Activated naive CD8-positive, alpha-beta T cell treated with anti-CD3 and anti-CD28 coated beads, Interleukin-2, amount 10 ng/mL, durations not matched to agents 7 days and 5 days (primary cell): ENCODE measurements at regions not wholly inside any gene's neighbourhood (a gene's known extent, or its start where the extent isn't known, plus 50 kb on each side); places are given as distances from the start of the nearest gene placed in this dataset.

Source experiments
- ATAC-seq: fragments of 150-1000 bp; cut with Tn5 transposase; one replicate; pipeline ENCODE4 v1.10.0; 2021; ENCODE audit warnings: low read depth, moderate library complexity
- POLR2A ChIA-PET: fragments of 350-600 bp; sonication (Branson Sonifier 250); formaldehyde crosslinking; loops from one replicate; lab custom pipeline; 2021; ENCODE audit warnings: antibody characterized with exemption; lab: Charles Lee
- DNase-seq: peaks from one replicate; pipeline ENCODE4 v3.0.0; 2021
- H3K27ac Mint-ChIP-seq: one replicate; pipeline ENCODE4 v1.8.0; 2022; ENCODE audit warnings: mild to moderate bottlenecking, mixed read lengths
- H3K27me3 Mint-ChIP-seq: one replicate; pipeline ENCODE4 v1.8.0; 2022; ENCODE audit warnings: mild to moderate bottlenecking, moderate library complexity, mixed read lengths
- H3K36me3 Mint-ChIP-seq: one replicate; pipeline ENCODE4 v1.8.0; 2021; ENCODE audit warnings: mild to moderate bottlenecking, mixed read lengths
- H3K4me1 Mint-ChIP-seq: one replicate; pipeline ENCODE4 v1.8.0; 2021; ENCODE audit warnings: mixed read lengths
- H3K4me3 Mint-ChIP-seq: one replicate; pipeline ENCODE4 v1.8.0; 2022; ENCODE audit warnings: mild to moderate bottlenecking, moderate library complexity, mixed read lengths
- H3K9me3 Mint-ChIP-seq: one replicate; pipeline ENCODE4 v1.8.0; 2021; ENCODE audit warnings: mixed read lengths

GRCh38 chr13:70835371-70835770 is 727.1 kb upstream of the KLHL1 start:
- peaks cover 6% of the 10 kb centered on the region for H3K9me3 Mint-ChIP-seq
- no peak overlapping the region for H3K4me3 Mint-ChIP-seq
- no peaks in the 10 kb centered on the region for H3K27me3 Mint-ChIP-seq
- H3K36me3 Mint-ChIP-seq, result no peaks in the 10 kb centered on the region
- H3K4me1 Mint-ChIP-seq, result no peaks in the 10 kb centered on the region
- no peak for DNase-seq
- H3K27ac Mint-ChIP-seq, result no peak overlapping the region
- no peak for ATAC-seq
- POLR2A ChIA-PET, result no interaction called here

GRCh38 chr13:70829748-70830147 is 721.5 kb upstream of the KLHL1 start:
- no peaks in the 10 kb centered on the region for H3K27me3 Mint-ChIP-seq
- POLR2A ChIA-PET, result no interaction called here
- peaks cover 3% of the 10 kb centered on the region for H3K9me3 Mint-ChIP-seq
- ATAC-seq (no peak), DNase-seq (no peak)
- no peak overlapping the region for H3K4me3 Mint-ChIP-seq
- no peaks in the 10 kb centered on the region for H3K36me3 Mint-ChIP-seq
- no peak overlapping the region for H3K27ac Mint-ChIP-seq
- H3K4me1 Mint-ChIP-seq, result peaks cover 2% of the 10 kb centered on the region

- no peaks in the 10 kb centered on the region for H3K9me3 Mint-ChIP-seq
- H3K4me1 Mint-ChIP-seq, result no peaks in the 10 kb centered on the region
- POLR2A ChIA-PET, result no interaction called here
- H3K27me3 Mint-ChIP-seq, result no peaks in the 10 kb centered on the region
- no peak for ATAC-seq
- no peaks in the 10 kb centered on the region for H3K36me3 Mint-ChIP-seq
- no peak overlapping the region for H3K27ac Mint-ChIP-seq
- DNase-seq, result no peak
- H3K4me3 Mint-ChIP-seq, result no peak overlapping the region
These were observed 709.3 kb upstream of the KLHL1 start for GRCh38 chr13:70817576-70817975.

- DNase-seq, result no peak
- H3K4me3 Mint-ChIP-seq, result no peak overlapping the region
- ATAC-seq, result no peak
- H3K36me3 Mint-ChIP-seq, result no peaks in the 10 kb centered on the region
- H3K27me3 Mint-ChIP-seq, result no peaks in the 10 kb centered on the region
- H3K9me3 Mint-ChIP-seq, result peaks cover 2% of the 10 kb centered on the region
- no peaks in the 10 kb centered on the region for H3K4me1 Mint-ChIP-seq
- H3K27ac Mint-ChIP-seq, result no peak overlapping the region
- POLR2A ChIA-PET, result no interaction called here
These were observed 708.6 kb upstream of the KLHL1 start for GRCh38 chr13:70816853-70817252.

GRCh38 chr13:70814684-70815083 is 706.4 kb upstream of the KLHL1 start:
- POLR2A ChIA-PET, result no interaction called here
- H3K4me1 Mint-ChIP-seq, result no peaks in the 10 kb centered on the region
- no peaks in the 10 kb centered on the region for H3K27me3 Mint-ChIP-seq
- H3K9me3 Mint-ChIP-seq, result peaks cover 2% of the 10 kb centered on the region
- DNase-seq (no peak), ATAC-seq (no peak)
- no peaks in the 10 kb centered on the region for H3K36me3 Mint-ChIP-seq
- H3K27ac Mint-ChIP-seq, result no peak overlapping the region
- H3K4me3 Mint-ChIP-seq, result no peak overlapping the region

GRCh38 chr13:70812481-70812880 is 704.2 kb upstream of the KLHL1 start:
- ATAC-seq, result no peak
- no peaks in the 10 kb centered on the region for H3K36me3 Mint-ChIP-seq
- no peak overlapping the region for H3K27ac Mint-ChIP-seq
- POLR2A ChIA-PET, result no interaction called here
- H3K9me3 Mint-ChIP-seq, result peaks cover 4% of the 10 kb centered on the region
- no peaks in the 10 kb centered on the region for H3K27me3 Mint-ChIP-seq
- H3K4me1 Mint-ChIP-seq, result no peaks in the 10 kb centered on the region
- DNase-seq, result no peak
- no peak overlapping the region for H3K4me3 Mint-ChIP-seq

GRCh38 chr13:70809588-70809987 is 701.3 kb upstream of the KLHL1 start:
- ATAC-seq (no peak), DNase-seq (no peak)
- Mint-ChIP-seq H3K27ac (no peak overlapping the region), H3K4me3 (no peak overlapping the region), H3K36me3 (no peaks in the 10 kb centered on the region), H3K9me3 (peaks cover 4% of the 10 kb centered on the region), H3K4me1 (no peaks in the 10 kb centered on the region), H3K27me3 (no peaks in the 10 kb centered on the region)
- POLR2A ChIA-PET, result no interaction called here

- H3K27me3 Mint-ChIP-seq, result no peaks in the 10 kb centered on the region
- no peak overlapping the region for H3K4me3 Mint-ChIP-seq
- H3K4me1 Mint-ChIP-seq, result no peaks in the 10 kb centered on the region
- H3K9me3 Mint-ChIP-seq, result no peaks in the 10 kb centered on the region
- no peaks in the 10 kb centered on the region for H3K36me3 Mint-ChIP-seq
- DNase-seq, result no peak
- no peak overlapping the region for H3K27ac Mint-ChIP-seq
- no peak for ATAC-seq
- POLR2A ChIA-PET, result no interaction called here
These were observed 690.1 kb upstream of the KLHL1 start for GRCh38 chr13:70798385-70798784.

- Mint-ChIP-seq H3K4me3 (no peak overlapping the region), H3K27ac (no peak overlapping the region), H3K4me1 (no peaks in the 10 kb centered on the region), H3K9me3 (no peaks in the 10 kb centered on the region), H3K27me3 (no peaks in the 10 kb centered on the region), H3K36me3 (no peaks in the 10 kb centered on the region)
- POLR2A ChIA-PET, result no interaction called here
- DNase-seq (no peak), ATAC-seq (no peak)
These were observed 687.2 kb upstream of the KLHL1 start for GRCh38 chr13:70795484-70795883.

- no peaks in the 10 kb centered on the region for H3K9me3 Mint-ChIP-seq
- H3K4me3 Mint-ChIP-seq, result no peak overlapping the region
- POLR2A ChIA-PET, result no interaction called here
- no peaks in the 10 kb centered on the region for H3K27me3 Mint-ChIP-seq
- ATAC-seq, result no peak
- DNase-seq, result no peak
- H3K36me3 Mint-ChIP-seq, result no peaks in the 10 kb centered on the region
- H3K4me1 Mint-ChIP-seq, result no peaks in the 10 kb centered on the region
- no peak overlapping the region for H3K27ac Mint-ChIP-seq
These were observed 683.9 kb upstream of the KLHL1 start for GRCh38 chr13:70792121-70792520.

- no peaks in the 10 kb centered on the region for H3K9me3 Mint-ChIP-seq
- DNase-seq (no peak), ATAC-seq (no peak)
- H3K36me3 Mint-ChIP-seq, result no peaks in the 10 kb centered on the region
- H3K27me3 Mint-ChIP-seq, result no peaks in the 10 kb centered on the region
- H3K4me1 Mint-ChIP-seq, result no peaks in the 10 kb centered on the region
- no peak overlapping the region for H3K4me3 Mint-ChIP-seq
- no peak overlapping the region for H3K27ac Mint-ChIP-seq
- POLR2A ChIA-PET, result no interaction called here
These were observed 681.5 kb upstream of the KLHL1 start for GRCh38 chr13:70789751-70790150.

GRCh38 chr13:70788074-70788473 is 679.8 kb upstream of the KLHL1 start:
- no peaks in the 10 kb centered on the region for H3K27me3 Mint-ChIP-seq
- H3K4me3 Mint-ChIP-seq, result no peak overlapping the region

GRCh38 chr13:70784207-70784989 is 676.1 kb upstream of the KLHL1 start:
- no peaks in the 10 kb centered on the region for H3K9me3 Mint-ChIP-seq
- ATAC-seq (no peak), DNase-seq (no peak)
- H3K4me3 Mint-ChIP-seq, result no peak overlapping the region
- no peaks in the 10 kb centered on the region for H3K27me3 Mint-ChIP-seq
- no peaks in the 10 kb centered on the region for H3K36me3 Mint-ChIP-seq
- H3K27ac Mint-ChIP-seq, result no peak overlapping the region
- H3K4me1 Mint-ChIP-seq, result no peaks in the 10 kb centered on the region
- POLR2A ChIA-PET, result no interaction called here

More at GRCh38 chr13:70788074-70788473, 679.8 kb upstream of the KLHL1 start:
- DNase-seq (no peak), ATAC-seq (no peak)
- Mint-ChIP-seq H3K36me3 (no peaks in the 10 kb centered on the region), H3K9me3 (no peaks in the 10 kb centered on the region), H3K4me1 (no peaks in the 10 kb centered on the region), H3K27ac (no peak overlapping the region)
- POLR2A ChIA-PET, result no interaction called here

GRCh38 chr13:70769817-70770216 is 661.6 kb upstream of the KLHL1 start:
- POLR2A ChIA-PET, result no interaction called here
- ATAC-seq, result no peak
- no peaks in the 10 kb centered on the region for H3K36me3 Mint-ChIP-seq
- no peak overlapping the region for H3K27ac Mint-ChIP-seq
- no peaks in the 10 kb centered on the region for H3K27me3 Mint-ChIP-seq
- no peaks in the 10 kb centered on the region for H3K4me1 Mint-ChIP-seq
- DNase-seq, result no peak
- H3K9me3 Mint-ChIP-seq, result no peaks in the 10 kb centered on the region
- H3K4me3 Mint-ChIP-seq, result no peak overlapping the region
